GM18499 (cell line): ENCODE measurements at regions not wholly inside any gene's neighbourhood (a gene's known extent, or its start where the extent isn't known, plus 50 kb on each side); places are given as distances from the start of the nearest gene placed in this dataset.

ENCODE experiments used
- ATAC-seq: cut with Tn5 transposase; IDR thresholded peaks from one replicate; pipeline ENCODE4 v1.9.1; 2021; ENCODE audit warnings: moderate number of reproducible peaks; ENCODE audit not compliant: insufficient read depth, unreplicated experiment

- ATAC-seq: peak; percentile 91
These were observed 1037.2 kb downstream of the IGSF11 start for GRCh38 chr3:117997201-117998049.

GRCh38 chr3:117998071-117998470 is 1036.6 kb downstream of the IGSF11 start:
- no peak for ATAC-seq

- no peak for ATAC-seq
These were observed 1034.4 kb downstream of the IGSF11 start for GRCh38 chr3:118000219-118000618.

GRCh38 chr3:118001380-118001779 is 1033.3 kb downstream of the IGSF11 start:
- no peak for ATAC-seq

GRCh38 chr3:118011910-118012309 is 1022.7 kb downstream of the IGSF11 start:
- ATAC-seq: no peak

GRCh38 chr3:118029049-118029448 is 1005.6 kb downstream of the IGSF11 start:
- ATAC-seq: no peak

GRCh38 chr3:118036215-118036614 is 998.4 kb downstream of the IGSF11 start:
- no peak for ATAC-seq

GRCh38 chr3:118055381-118055780 is 979.3 kb downstream of the IGSF11 start:
- ATAC-seq: no peak

GRCh38 chr3:118057086-118057485 is 977.6 kb downstream of the IGSF11 start:
- no peak for ATAC-seq

GRCh38 chr3:118059096-118059495 is 975.5 kb downstream of the IGSF11 start:
- ATAC-seq: no peak

GRCh38 chr3:118067439-118067838 is 967.2 kb downstream of the IGSF11 start:
- ATAC-seq: no peak

- no peak for ATAC-seq
These were observed 958.8 kb downstream of the IGSF11 start for GRCh38 chr3:118075873-118076272.

GRCh38 chr3:118077332-118077731 is 957.3 kb downstream of the IGSF11 start:
- ATAC-seq: no peak

- ATAC-seq: no peak
These were observed 953.8 kb downstream of the IGSF11 start for GRCh38 chr3:118080889-118081288.

GRCh38 chr3:118088696-118089095 is 946.0 kb downstream of the IGSF11 start:
- ATAC-seq: no peak

- ATAC-seq: no peak
These were observed 945.1 kb downstream of the IGSF11 start for GRCh38 chr3:118089563-118089962.

- no peak for ATAC-seq
These were observed 937.4 kb downstream of the IGSF11 start for GRCh38 chr3:118097226-118097625.

- no peak for ATAC-seq
These were observed 937.0 kb downstream of the IGSF11 start for GRCh38 chr3:118097660-118098059.

- no peak for ATAC-seq
These were observed 935.8 kb downstream of the IGSF11 start for GRCh38 chr3:118098827-118099226.

GRCh38 chr3:118101891-118102290 is 932.8 kb downstream of the IGSF11 start:
- no peak for ATAC-seq

- ATAC-seq: no peak
These were observed 931.9 kb downstream of the IGSF11 start for GRCh38 chr3:118102737-118103136.

GRCh38 chr3:118108201-118108600 is 926.4 kb downstream of the IGSF11 start:
- no peak for ATAC-seq
